HG03432 (cell line): ENCODE measurements at regions not wholly inside any gene's neighbourhood (a gene's known extent, or its start where the extent isn't known, plus 50 kb on each side); places are given as distances from the start of the nearest gene placed in this dataset.

Source experiments
- ATAC-seq: cut with Tn5 transposase; IDR thresholded peaks from one replicate; pipeline ENCODE4 v1.9.1; 2021; ENCODE audit warnings: mild to moderate bottlenecking, moderate library complexity; ENCODE audit not compliant: unreplicated experiment

DNA sequence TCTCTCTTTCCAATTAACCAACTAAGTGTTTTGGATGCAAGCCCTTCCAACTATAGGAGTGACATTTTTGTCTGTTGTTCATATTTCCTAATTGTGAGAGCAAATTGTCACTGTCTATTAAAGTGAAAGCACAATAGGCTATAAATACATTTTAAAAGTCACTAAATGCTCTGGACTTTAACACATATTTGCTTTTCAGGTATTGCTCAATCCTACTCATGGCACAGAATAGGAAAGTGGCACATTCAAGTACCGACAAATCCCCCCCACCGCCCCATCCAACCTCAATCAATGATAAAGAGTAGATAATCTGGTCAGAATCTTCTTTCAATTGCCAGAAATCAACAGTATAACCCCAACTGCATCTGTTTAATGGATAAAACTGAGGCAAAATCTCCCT, 419.8 kb downstream of the PLK2 start:
- ATAC-seq = no peak

DNA sequence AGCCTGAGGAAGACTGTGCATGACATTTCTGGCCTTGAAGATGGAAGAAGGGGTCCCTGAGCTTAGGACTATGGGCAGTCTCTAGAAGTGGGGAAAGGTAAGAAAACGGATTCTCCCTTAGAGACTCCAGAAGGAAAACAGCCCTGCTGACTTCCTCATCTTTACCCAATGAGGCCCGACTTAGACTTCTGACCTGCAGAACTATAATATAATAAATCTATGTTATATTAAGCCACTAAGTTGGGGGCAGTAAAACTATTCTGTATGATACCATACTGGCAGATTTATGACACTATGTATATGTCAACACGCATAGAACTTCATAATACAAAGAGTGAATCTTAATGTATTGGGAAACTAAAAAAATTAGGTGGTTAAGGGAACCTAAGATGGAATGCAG, 422.0 kb downstream of the PLK2 start:
- no peak for ATAC-seq

DNA sequence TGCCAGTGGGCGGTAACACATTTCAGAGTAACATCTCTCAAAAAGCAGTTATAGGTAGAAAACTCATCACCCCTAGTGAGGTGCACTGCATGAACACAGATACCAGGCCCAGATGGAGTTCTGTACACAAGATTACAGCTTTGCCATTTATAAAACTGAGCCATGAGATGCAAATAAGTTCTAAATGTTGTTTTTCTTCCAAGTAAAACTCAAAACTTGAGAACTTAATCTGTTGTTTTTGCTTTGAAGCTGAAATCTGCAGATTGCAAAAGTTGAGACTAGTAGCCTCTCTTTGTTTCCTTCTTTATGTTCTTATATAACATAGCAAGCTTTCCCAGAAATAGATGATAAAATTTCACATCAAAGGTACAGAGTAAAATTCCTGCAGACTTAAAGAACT, 434.1 kb downstream of the PLK2 start:
- no peak for ATAC-seq

DNA sequence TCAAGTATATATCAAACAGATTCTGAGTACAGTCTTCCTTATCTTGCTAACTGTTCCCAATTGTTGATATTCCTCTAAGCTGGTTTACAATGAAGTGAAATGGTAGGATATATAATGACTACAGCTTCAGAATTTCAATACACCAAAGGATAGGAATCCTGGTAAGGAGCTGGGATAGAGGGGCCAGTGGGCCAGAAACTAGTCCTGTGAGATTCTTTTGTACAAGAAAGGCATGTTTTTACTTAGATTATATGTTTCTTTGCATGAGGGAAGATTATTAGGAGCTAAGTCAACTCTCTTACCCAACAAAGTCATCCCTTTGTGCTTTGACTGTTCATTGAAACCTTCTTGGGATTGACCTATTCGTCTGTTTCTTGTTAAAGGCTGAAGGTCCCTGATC, 435.7 kb downstream of the PLK2 start:
- no peak for ATAC-seq

DNA sequence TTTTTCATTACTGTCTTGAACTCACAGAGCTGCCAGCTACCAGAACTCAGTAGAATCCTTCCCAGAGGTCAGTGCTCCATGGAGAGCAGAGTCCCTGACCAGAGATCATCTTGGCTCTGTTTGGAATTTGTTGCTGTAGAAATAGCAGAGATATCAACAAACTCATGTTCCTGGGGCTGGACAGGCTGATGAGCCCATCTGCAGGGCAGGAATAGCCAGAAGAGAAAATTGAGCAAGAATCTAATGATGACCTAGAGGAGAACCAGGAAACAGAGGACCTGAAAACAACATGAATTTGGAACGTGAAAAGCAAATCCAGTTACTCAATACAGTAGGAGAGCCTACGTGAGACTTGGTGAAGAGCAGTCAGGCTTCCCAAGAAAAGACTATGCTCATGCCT, 437.8 kb downstream of the PLK2 start:
- no peak for ATAC-seq

DNA sequence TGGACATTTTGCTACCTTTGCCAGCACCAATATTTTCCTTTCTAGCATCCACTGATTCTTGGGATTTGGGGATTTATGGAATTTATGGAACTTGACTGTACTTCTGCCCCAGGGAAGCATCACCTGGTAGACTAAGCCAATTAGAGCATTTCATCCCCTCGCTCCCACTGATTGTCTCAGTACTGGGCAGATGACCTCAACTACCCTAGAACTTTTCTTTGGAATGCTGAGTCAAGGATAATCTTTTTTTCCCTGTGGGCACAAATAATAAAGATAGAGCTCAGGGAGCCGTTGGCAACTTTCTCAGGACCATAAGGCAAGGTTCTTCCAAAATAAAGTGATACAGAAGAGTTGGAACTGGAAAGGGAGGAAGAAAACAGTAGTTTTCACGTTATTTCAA, 438.4 kb downstream of the PLK2 start:
- no peak for ATAC-seq

DNA sequence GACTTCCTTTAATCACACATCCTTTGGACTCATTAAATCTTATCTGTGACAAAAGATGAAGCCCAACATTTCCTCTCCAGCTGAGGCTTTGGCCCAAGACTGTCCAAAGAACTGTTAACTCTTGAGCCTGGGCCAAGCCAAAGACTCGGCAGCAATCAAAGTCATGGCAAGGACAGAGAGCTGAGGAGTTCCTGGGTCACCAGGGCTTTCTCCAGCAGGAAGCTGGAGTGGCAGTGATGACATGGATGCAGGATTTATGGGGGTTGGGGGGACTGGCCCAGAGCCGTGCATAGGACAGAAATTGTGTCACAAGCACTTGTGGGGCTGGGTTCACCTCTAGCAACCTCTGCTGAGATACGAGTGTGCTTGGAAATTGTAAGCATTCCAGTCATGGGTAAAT, 440.3 kb downstream of the PLK2 start:
- no peak for ATAC-seq

DNA sequence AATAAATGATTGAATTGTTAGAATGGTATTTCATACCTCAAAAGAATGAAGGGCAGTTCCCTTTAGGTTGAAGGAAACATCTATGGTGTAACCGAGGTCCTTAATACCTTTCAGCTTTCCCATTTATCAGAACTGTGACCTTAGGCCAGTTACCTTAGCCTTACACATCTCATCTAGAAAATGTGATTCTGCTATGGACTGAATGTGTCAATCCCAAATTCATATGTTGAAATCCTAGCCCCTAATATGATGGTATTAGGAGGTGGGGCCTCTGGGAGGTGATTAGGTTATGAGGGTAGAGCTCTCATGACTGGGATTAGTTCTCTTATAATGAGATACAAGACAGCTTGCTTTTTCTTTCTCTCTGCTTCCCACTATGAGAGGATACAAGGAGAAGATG, 441.9 kb downstream of the PLK2 start:
- ATAC-seq = no peak

DNA sequence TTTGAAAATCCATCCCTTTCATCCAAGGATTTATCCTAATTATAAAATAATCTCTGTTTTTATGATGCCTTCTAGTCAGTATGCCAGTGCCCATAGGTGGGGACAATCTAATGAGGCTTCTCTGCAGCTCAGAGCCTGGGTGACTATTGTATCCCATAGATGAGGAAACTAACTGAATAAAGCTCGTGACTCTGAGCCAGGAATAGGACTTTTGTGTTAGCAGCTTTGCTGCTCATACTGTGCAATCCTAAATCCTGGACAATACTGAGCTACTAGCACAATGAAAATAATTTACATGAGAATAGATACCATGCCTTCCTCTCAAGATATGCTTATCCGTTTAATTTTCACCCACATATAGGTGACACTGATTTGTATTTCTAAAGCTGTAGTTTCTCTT, 443.0 kb downstream of the PLK2 start:
- no peak for ATAC-seq

DNA sequence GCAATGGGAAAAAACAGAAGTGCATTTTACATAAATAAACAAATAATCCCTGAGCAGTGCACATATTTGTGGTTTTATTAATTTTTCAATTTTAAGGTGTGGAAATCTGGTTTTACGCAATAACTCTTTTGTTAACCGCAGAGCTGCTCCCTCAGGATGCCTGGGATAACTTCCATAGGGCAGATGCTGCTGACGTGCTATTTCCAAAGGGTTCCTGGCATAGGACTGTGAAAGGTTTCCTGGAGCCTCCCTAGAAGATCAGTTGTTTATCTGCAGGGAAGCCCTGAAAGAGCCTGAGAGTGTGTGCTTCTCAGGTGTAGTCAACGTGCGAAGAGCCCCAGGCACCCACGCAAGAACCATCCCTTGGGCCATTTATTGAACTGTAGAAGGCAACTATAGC, 443.5 kb downstream of the PLK2 start:
- no peak for ATAC-seq

DNA sequence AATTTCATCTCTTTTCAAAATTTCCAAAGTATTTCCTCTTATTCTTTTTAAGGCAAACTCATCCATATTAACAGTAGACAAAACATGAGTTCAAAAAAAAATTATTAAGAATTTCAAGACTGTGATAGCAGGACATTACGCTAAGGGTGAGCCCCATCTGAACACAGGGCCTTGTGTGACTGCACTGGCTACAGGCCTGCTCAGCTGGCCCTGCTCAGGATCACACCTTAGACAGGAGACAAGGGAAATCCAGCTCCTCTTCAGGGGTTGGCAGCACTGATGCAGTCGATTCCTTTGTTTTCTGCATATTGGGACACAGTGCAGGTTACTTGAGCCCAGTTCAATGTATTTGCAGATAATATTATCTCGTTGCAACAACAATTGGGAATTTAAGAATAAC, 444.7 kb downstream of the PLK2 start:
- no peak for ATAC-seq

DNA sequence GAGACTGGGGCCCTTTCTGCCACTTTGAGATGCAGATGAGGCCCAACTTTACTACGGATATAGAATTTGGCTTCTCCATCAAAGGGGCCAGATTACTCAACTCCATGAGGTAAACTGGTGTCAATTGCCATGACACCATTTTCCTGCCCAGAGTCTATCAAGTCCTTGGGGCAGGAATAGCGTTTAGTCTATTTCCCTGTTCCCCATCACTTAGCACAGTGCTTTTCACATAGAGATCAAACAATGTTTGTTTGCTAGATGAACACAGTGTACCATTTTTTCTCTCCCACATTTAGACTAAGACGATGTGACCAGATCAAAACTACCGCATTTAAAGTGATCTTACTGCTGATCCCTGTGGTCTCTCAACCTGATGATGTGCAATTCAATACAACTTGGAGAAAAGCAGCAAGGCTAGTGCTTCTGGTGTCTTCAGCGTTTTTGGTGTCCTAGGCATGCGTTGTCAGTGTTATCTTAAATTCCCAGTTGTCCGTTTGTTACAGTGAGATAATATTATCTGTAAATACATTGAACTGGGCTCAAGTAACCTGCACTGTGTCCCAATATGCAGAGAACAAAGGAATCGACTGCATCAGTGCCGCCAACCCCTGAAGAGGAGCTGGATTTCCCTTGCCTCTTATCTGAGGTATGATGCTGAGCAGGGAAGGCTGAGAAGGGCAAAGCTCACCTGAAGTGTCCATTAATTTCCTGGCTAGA, 446.2 kb downstream of the PLK2 start:
- no peak for ATAC-seq

DNA sequence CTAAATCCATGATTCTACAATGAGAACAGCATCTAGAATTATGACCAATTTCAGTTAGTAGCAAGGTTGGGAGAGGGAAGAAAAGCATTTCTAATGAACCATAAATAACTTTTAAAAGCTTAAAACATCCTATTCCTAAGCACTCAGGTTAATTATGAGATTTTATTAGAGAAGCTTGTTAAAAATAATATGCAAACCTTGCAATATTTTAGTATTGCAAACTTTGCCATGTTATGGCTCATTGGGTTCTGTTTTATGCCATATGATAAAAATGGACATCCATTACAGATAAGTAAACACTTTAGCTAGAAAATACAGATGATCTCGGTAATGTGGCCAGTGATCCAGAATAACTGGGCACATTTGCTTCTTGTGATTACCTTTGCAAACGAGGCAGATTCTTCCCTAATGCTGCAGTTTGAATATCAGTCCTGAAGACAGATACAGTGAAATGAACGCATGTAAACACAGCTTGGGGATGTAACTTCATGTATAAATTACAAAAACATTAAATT, 447.0 kb downstream of the PLK2 start:
- ATAC-seq = no peak

DNA sequence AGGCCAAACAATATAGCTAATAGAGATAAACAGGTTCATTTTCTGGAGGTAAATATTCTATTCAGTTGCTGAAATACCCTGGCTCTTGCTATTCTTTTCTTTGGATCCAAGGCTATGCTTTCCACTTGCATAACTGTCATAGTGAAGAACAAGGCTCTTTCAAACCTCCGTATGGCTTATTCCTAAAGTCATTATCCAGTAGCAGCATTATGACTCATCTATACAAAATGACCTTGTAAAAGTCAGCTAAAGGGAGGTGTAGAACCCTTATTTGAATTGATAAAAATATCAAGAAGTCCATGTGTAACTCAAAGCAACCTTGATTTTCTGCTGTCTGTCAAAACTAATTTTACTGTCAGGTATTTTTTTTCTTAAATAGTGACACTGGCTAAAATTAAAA, 447.8 kb downstream of the PLK2 start:
- no peak for ATAC-seq

DNA sequence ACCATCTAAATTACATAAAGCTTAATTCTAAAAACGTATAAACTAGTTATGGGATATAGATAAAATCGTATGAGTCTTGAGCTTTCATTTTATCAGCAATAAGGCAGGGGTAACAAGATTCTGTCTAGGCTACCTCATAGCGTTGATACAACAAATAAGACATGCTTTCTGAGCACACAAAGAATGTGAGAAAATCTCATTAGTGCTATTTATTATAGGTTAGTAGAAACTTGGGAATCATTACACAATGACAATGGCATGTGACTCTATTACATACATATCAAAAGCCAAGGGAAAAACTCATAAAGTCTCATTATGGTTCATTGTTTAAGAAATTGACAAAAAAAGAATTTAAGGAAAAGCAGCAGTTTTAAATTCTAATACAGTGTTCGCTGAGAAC, 448.6 kb downstream of the PLK2 start:
- ATAC-seq = no peak

DNA sequence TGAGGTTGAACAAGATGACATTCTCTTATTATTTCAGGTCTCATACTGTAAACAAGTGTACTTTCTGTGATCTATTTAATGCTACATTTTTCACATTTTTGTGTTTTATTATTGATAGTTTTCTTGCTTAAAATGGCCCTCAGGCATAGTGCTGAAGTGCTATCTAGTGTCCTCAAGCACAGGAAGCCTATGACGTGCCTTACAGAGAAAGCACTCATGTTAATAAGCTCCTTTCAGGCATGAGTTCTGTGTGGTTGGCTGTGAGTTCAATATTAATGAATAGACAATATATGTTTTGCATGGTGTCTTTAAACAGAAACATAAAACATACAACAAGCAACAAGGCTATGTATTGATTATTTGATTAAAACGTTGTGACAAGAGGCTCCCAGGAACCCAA, 450.1 kb downstream of the PLK2 start:
- ATAC-seq = no peak

DNA sequence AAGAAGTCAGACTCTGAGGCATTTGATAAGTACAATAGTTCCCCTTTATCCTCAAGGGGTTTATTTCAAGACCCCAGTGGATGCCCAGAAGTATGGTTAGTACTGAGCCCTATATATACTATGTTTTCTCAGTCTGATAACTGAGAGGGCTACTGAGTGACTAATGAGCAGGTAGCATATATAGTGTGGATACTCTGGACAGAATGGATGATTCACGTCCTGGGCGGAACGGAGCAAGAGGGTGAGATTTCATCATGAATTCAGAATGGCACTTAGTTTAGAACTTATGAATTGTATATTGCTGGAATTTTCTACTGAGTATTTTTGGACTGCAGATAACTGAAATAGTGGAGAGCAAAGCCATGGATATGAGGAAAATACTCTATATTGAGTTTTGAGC, 457.6 kb downstream of the PLK2 start:
- ATAC-seq = no peak

DNA sequence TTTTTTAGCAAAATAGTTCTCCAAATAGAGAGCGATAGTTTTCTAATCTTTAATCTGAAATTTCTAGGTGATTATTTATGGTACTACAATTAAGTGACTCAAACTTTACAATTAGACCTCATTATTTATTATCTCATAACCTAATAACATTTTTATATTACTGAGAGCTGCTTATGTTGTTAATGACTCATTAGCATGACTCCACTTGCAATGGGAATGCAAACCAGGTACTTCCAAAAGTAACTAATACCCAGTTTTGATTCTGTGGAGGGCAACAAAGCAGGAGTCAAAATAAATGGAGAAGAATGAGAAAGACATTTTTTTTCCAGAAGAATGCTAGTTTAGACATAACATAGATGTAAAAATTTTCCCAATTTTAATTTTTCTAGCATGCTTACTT, 466.0 kb downstream of the PLK2 start:
- no peak for ATAC-seq

DNA sequence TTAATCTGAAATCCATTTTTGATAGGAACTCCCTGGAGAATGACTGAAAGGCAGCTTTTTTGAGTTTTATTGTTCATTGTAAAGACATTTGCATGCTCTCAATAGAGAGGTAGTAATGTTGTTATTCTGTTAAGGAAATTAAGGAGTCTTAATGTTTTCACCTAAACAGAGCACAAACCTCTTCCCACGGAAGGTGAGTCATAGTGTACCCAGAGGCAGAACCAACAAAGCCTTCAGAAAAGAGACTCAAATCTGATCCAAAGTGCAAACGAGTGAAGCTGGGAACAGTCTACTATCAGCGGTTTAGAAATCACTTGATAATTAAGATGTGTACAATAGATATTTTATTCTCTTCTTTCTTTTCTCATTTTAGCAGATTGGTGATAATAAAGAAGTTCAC, 470.5 kb downstream of the PLK2 start:
- ATAC-seq = no peak

DNA sequence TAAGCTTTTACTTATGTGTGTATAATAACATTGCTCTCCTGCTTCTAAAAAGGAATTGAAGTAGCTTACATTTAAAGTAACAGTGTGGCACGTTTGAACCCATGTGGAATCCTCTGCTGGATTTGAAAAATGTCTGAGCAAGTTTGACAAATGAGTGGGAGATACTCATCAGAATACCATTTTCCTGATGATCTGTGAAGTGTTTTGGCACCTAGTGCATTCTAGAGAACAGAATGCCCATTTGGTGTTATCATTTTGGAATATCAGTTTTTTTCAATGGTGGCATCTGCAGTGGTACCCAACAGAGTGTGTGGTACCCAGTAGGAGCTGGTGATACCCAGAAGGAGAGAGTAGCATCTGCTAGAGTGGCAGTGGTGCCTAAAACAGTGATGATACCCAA, 471.1 kb downstream of the PLK2 start:
- no peak for ATAC-seq

DNA sequence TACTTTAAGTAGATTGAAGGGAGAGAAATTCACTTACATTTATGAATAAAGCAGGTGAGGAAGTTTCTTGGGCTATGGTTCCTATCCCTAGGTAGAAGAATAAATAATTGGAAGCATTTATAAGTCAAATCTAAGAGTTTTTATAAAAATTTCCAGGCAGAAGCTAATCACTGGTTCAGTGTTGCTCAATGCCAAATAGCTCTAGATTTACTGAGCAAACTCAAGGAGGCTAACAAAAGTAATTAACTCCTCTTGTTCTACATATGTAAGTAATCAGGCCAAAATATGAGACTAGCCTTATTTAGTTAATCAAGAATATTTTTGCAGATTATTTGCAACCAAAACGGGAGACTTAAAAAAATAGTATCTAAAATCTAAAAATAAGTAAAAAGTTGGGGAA, 472.3 kb downstream of the PLK2 start:
- ATAC-seq = no peak

DNA sequence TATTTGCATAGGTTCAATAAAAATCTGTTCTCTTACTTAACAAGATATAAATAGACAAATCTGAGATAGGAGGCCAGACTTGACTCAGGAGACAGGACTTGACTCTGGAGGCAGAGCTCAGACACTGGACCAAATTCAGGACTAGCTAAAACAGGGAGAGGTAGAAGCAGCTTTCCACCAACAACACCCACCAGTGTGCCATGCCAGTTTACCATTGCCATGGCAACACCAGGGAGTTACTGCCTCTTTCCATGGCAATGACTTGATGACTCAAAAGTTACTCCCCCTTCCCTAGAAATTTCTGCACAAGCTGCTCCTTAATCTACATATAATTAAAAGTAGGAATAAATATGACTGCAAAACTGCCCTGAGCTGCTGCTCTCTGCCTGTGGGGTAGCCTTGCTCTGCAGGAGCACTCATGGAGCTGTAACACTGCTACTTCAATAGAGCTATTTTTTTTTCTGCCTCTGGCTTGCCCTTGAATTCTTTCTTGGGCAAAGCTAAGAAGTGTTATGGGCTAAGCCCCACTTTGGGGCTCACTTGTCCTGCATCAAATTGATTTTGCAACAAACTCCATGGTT, 473.0 kb downstream of the PLK2 start:
- no peak for ATAC-seq

DNA sequence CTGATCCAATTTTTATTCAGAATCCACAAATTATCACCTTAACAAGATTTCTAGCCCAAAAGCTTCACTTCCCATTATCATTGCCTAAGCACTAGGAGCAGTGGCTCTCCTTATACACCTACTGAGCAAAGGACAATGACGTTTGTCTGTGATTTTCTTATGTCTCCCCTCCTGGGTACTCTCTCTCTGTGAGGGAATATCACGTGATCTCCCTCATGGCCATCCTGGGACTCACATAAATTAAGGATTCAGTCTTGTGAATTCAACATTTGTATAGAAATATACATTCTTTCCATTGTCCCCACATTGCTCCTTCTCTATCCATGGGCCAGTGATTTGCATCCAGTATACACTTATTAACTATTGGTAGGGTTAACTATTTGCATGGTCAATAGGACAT, 476.5 kb downstream of the PLK2 start:
- no peak for ATAC-seq
